SH-SY5Y (cell line): ENCODE measurements at regions not wholly inside any gene's neighbourhood (a gene's known extent, or its start where the extent isn't known, plus 50 kb on each side); places are given as distances from the start of the nearest gene placed in this dataset.

ENCODE experiments used
- GATA2 ChIP-seq: IDR thresholded peaks from 2 replicates; pipeline ENCODE4 v1.6.1; 2011; ENCODE audit warnings: mild to moderate bottlenecking, low read depth, low read length
- GATA3 ChIP-seq: IDR thresholded peaks from 2 replicates; pipeline ENCODE4 v1.6.1; 2011; ENCODE audit warnings: low read depth, mild to moderate bottlenecking, low read length, moderate library complexity

DNA sequence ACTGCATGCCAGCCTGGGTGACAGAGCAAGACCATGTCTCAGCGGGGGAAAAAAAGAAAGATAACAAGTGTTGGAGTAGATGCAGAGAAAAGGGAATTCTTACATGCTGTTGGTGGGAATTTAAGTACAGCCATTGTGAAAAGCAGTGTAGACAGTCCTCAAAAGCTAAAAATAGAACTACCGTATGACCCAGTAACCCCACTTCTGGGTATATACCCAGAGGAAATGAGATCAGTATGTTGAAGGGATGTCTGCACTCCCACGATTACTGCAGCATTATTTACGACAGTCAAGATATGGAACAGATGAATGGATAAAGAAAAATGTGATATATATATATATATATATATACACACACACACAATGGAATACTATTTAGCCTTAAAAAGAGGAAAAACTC, 225.3 kb upstream of the SLC24A2 start:
- no peak for TF ChIP-seq GATA2
- no peak for TF ChIP-seq GATA3
